ENCODE measurements at regions not wholly inside any gene's neighbourhood (a gene's known extent, or its start where the extent isn't known, plus 50 kb on each side); places are given as distances from the start of the nearest gene placed in this dataset.

GRCh38 chr5:174811438-174811837 is 87.1 kb downstream of the MSX2 start:
- no peaks in the 10 kb centered on the region for H3K9me3 ChIP-seq
- no TSS peak for BruUV-seq (replicated peaks)
- no peaks in the 10 kb centered on the region for H3K27me3 ChIP-seq (replicated peaks; ENCODE audit: control insufficient read depth, insufficient read depth, low read length)
- H3K4me1 ChIP-seq, result no peaks in the 10 kb centered on the region
- no peak for DNase-seq
- no peak overlapping the region for H3K27ac Mint-ChIP-seq (ENCODE audit: unreplicated experiment)
- intact Hi-C loops (cut with micrococcal nuclease; ENCODE audit: unreplicated experiment), result no loop called here
- H3K27me3 Mint-ChIP-seq (ENCODE audit: insufficient read depth, unreplicated experiment), result peaks cover 14% of the 10 kb centered on the region
- no peaks in the 10 kb centered on the region for H3K4me1 Mint-ChIP-seq (ENCODE audit: low read depth, unreplicated experiment)
- POLR2A ChIA-PET, result no interaction called here
- no peak for TF ChIP-seq CTCF (IDR thresholded peaks at IDR 0.05; ENCODE audit: insufficient read depth in 1 of 2, low read depth in 1 of 2, low read length in 1 of 2, severe bottlenecking in 1 of 2, unreplicated experiment in 1 of 2)
- H3K36me3 Mint-ChIP-seq (ENCODE audit: insufficient read depth, unreplicated experiment), result no peaks in the 10 kb centered on the region
- no peak overlapping the region for H3K4me3 Mint-ChIP-seq (ENCODE audit: unreplicated experiment)
- CTCF ChIA-PET, result no interaction called here
- no peak overlapping the region for H3K4me3 ChIP-seq (ENCODE audit: low read depth, low read length)
- H3K9me3 Mint-ChIP-seq (ENCODE audit: unreplicated experiment), result peaks cover 9% of the 10 kb centered on the region
- H3K36me3 ChIP-seq (ENCODE audit: control insufficient read depth, insufficient read depth, low read length), result no peaks in the 10 kb centered on the region

DNA sequence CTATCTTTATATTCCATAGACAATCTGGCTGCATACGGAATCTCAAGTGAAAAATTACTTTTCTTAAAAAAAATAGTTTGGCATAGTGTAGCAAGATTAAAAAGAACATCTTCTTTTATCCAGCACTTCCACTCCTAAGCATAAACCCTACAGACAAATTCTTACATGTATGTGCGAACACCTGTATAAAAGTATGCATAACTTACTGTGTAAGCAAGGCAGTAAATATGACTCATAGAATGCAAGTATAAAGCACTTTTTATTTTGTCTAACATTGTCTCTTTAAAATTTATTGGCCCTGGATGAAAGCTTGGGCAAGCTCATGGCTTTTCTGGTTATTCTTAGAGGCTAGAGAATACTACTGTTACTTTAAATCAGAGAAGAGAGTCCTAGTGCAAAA is 86.4 kb downstream of the MSX2 start:
- CTCF ChIA-PET, result no interaction called here
- no peaks in the 10 kb centered on the region for H3K36me3 ChIP-seq (ENCODE audit: control insufficient read depth, insufficient read depth, low read length)
- H3K27ac Mint-ChIP-seq (ENCODE audit: unreplicated experiment), result no peak overlapping the region

DNA sequence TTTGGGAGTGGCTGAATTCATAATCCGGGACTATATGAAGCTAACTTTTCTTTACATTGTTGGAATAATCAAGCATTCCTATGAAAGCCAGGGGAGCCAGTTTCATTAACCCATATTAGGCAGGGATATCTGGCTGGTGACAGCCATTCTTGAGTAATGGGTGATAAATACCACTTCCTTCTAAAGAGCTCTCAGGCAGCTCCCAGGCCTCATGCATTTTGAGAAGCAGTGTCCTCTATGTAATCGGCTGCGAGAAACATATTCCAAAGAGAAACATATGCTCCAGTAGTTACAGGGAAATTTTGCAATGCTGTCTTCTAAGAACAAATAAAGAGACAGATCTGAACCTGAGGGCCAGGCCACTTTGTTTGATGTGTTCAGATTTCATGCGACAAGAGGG is 83.1 kb downstream of the MSX2 start:
- ChIA-PET POLR2A (no interaction called here), CTCF (interaction anchor here (0.6 kb wide), 1 partner anchor 17 kb away, joined by 3 read pairs; no protein-coding TSS in a partner anchor)
- no peak for DNase-seq
- no peak for TF ChIP-seq CTCF (IDR thresholded peaks at IDR 0.05; ENCODE audit: insufficient read depth in 1 of 2, low read depth in 1 of 2, low read length in 1 of 2, severe bottlenecking in 1 of 2, unreplicated experiment in 1 of 2)
- intact Hi-C loops (cut with micrococcal nuclease; ENCODE audit: unreplicated experiment), result no loop called here
- H3K27me3 Mint-ChIP-seq (ENCODE audit: insufficient read depth, unreplicated experiment), result peaks cover 4% of the 10 kb centered on the region
- H3K9me3 Mint-ChIP-seq (ENCODE audit: unreplicated experiment), result no peaks in the 10 kb centered on the region
- Histone ChIP-seq H3K36me3 (ENCODE audit: control insufficient read depth, insufficient read depth, low read length) (no peaks in the 10 kb centered on the region), H3K9me3 (0 out of 2 replicates have a peak, but pooled peaks cover 2% of the 10 kb centered on the region), H3K4me3 (ENCODE audit: low read depth, low read length) (no peak overlapping the region), H3K27me3 (replicated peaks; ENCODE audit: control insufficient read depth, insufficient read depth, low read length) (no peaks in the 10 kb centered on the region), H3K4me1 (no peaks in the 10 kb centered on the region)
- no peaks in the 10 kb centered on the region for H3K4me1 Mint-ChIP-seq (ENCODE audit: low read depth, unreplicated experiment)
- BruUV-seq (replicated peaks), result no TSS peak
- no peak overlapping the region for H3K4me3 Mint-ChIP-seq (ENCODE audit: unreplicated experiment)
- no peaks in the 10 kb centered on the region for H3K36me3 Mint-ChIP-seq (ENCODE audit: insufficient read depth, unreplicated experiment)
- no peak overlapping the region for H3K27ac Mint-ChIP-seq (ENCODE audit: unreplicated experiment)

More for the DNA sequence above, 86.4 kb downstream of the MSX2 start:
- no peaks in the 10 kb centered on the region for H3K27me3 ChIP-seq (replicated peaks; ENCODE audit: control insufficient read depth, insufficient read depth, low read length)
- TF ChIP-seq CTCF (IDR thresholded peaks at IDR 0.05; ENCODE audit: insufficient read depth in 1 of 2, low read depth in 1 of 2, low read length in 1 of 2, severe bottlenecking in 1 of 2, unreplicated experiment in 1 of 2), result no peak
- POLR2A ChIA-PET, result no interaction called here
- Mint-ChIP-seq H3K27me3 (ENCODE audit: insufficient read depth, unreplicated experiment) (peaks cover 11% of the 10 kb centered on the region), H3K36me3 (ENCODE audit: insufficient read depth, unreplicated experiment) (no peaks in the 10 kb centered on the region), H3K4me3 (ENCODE audit: unreplicated experiment) (no peak overlapping the region), H3K4me1 (ENCODE audit: low read depth, unreplicated experiment) (no peaks in the 10 kb centered on the region), H3K9me3 (ENCODE audit: unreplicated experiment) (peaks cover 3% of the 10 kb centered on the region)
- H3K9me3 ChIP-seq, result no peaks in the 10 kb centered on the region
- no peaks in the 10 kb centered on the region for H3K4me1 ChIP-seq
- intact Hi-C loops (cut with micrococcal nuclease; ENCODE audit: unreplicated experiment), result no loop called here
- no TSS peak for BruUV-seq (replicated peaks)
- no peak overlapping the region for H3K4me3 ChIP-seq (ENCODE audit: low read depth, low read length)
- no peak for DNase-seq
